PC-3 (cell line): ENCODE measurements at regions not wholly inside any gene's neighbourhood (a gene's known extent, or its start where the extent isn't known, plus 50 kb on each side); places are given as distances from the start of the nearest gene placed in this dataset.

ENCODE experiments used
- ATAC-seq: fragments of 200-7000 bp; cut with Tn5 transposase; 2 replicates; pipeline ENCODE4 v1.9.1; 2020; ENCODE audit warnings: mild to moderate bottlenecking, moderate library complexity
- BruUV-seq: library from RNA; stranded (reverse); fragments of 400-500 nt; replicated peaks from 2 replicates; lab custom pipeline; 2021; lab: Mats Ljungman, UMichigan
- CTCF ChIA-PET: fragments of 300-600 bp; sonication (Branson Sonifier 250); formaldehyde crosslinking; loops from one replicate; lab custom pipeline; 2022; ENCODE audit warnings: antibody characterized with exemption; lab: Charles Lee
- POLR2A ChIA-PET: fragments of 300-600 bp; sonication (Branson Sonifier 250); formaldehyde crosslinking; loops from one replicate; lab custom pipeline; 2022; ENCODE audit warnings: antibody characterized with exemption; ENCODE audit not compliant: unreplicated experiment; lab: Charles Lee
- DNase-seq: peaks from one replicate; pipeline ENCODE4 v3.0.0-alpha.2; 2015
- H2AFZ ChIP-seq: fragments of 300-600 bp; sonication (generic); 2 replicates; pipeline ENCODE4 v1.6.0; 2016; ENCODE audit warnings: antibody characterized with exemption, low read length
- H3F3A ChIP-seq: fragments of 300-600 bp; sonication (generic); one replicate; pipeline ENCODE4 v1.6.0; 2017; ENCODE audit warnings: antibody characterized with exemption, low read length, control low read depth, mild to moderate bottlenecking; ENCODE audit not compliant: unreplicated experiment
- H3K27ac ChIP-seq: fragments of 300-600 bp; sonication (generic); 2 replicates; pipeline ENCODE4 v1.5.1; 2016; ENCODE audit warnings: mild to moderate bottlenecking, low read length
- H3K27me3 ChIP-seq: fragments of 300-600 bp; sonication (generic); 2 replicates; pipeline ENCODE4 v1.6.1; 2016; ENCODE audit warnings: low read length, mixed read lengths
- H3K36me3 ChIP-seq: fragments of 300-600 bp; sonication (generic); 2 replicates; pipeline ENCODE4 v1.6.1; 2016; ENCODE audit warnings: low read depth, mixed run types, low read length, mixed read lengths
- H3K4me1 ChIP-seq: fragments of 300-600 bp; sonication (generic); 2 replicates; pipeline ENCODE4 v1.5.1; 2016; ENCODE audit warnings: low read length; ENCODE audit not compliant: insufficient read depth
- H3K4me2 ChIP-seq: fragments of 300-600 bp; sonication (generic); 2 replicates; pipeline ENCODE4 v1.6.0; 2016; ENCODE audit warnings: low read length
- H3K4me3 ChIP-seq: fragments of 300-600 bp; sonication (generic); 2 replicates; pipeline ENCODE4 v1.5.1; 2016; ENCODE audit warnings: mild to moderate bottlenecking, low read length, mixed read lengths
- H3K79me2 ChIP-seq: fragments of 300-600 bp; sonication (generic); 2 replicates; pipeline ENCODE4 v1.6.1; 2017; ENCODE audit warnings: low read length, mixed read lengths
- H3K9ac ChIP-seq: fragments of 300-600 bp; sonication (generic); 2 replicates; pipeline ENCODE4 v1.6.0; 2016; ENCODE audit warnings: mild to moderate bottlenecking, low read length
- H3K9me2 ChIP-seq: fragments of 300-600 bp; sonication (generic); replicated peaks from 2 replicates; pipeline ENCODE4 v1.6.1; 2016; ENCODE audit warnings: mixed run types, low read length, mixed read lengths
- H3K9me3 ChIP-seq: fragments of 300-600 bp; sonication (generic); 2 replicates; pipeline ENCODE4 v1.6.1; 2016; ENCODE audit warnings: low read length, mixed read lengths
- H4K20me1 ChIP-seq: fragments of 300-600 bp; sonication (generic); 2 replicates; pipeline ENCODE4 v1.6.1; 2016; ENCODE audit warnings: low read length, mixed read lengths
- CTCF ChIP-seq: fragments of 300-600 bp; sonication (generic); conservative IDR thresholded peaks from 2 replicates; pipeline ENCODE4 v1.5.1; 2017; ENCODE audit warnings: antibody characterized with exemption, low read depth, mild to moderate bottlenecking, low read length
- EZH2 ChIP-seq: fragments of 300-600 bp; sonication (generic); IDR thresholded peaks from one replicate; pipeline ENCODE4 v1.6.1; 2017; ENCODE audit warnings: antibody characterized with exemption, mild to moderate bottlenecking, low read length; ENCODE audit not compliant: unreplicated experiment
- EZH2phosphoT487 ChIP-seq: fragments of 300-600 bp; sonication (generic); IDR thresholded peaks from 2 replicates; pipeline ENCODE4 v1.6.1; 2018; ENCODE audit warnings: mild to moderate bottlenecking, antibody characterized with exemption, low read length, borderline replicate concordance
- intact Hi-C: fragments of 100-400 bp; cut with micrococcal nuclease; formaldehyde crosslinking; loops from 2 replicates; pipeline ENCODE4 v1.9.0; 2023

GRCh38 chr6:21947731-21948386, 349.0 kb downstream of the PRL start:
- Histone ChIP-seq H3K4me1 (peaks cover 25% of the 10 kb centered on the region), H3K36me3 (no peaks in the 10 kb centered on the region), H3K27me3 (no peaks in the 10 kb centered on the region), H3K9me2 (no peaks in the 10 kb centered on the region), H3K4me3 (no peak overlapping the region), H3K9ac (peak overlapping the region; percentile 19; the same call in 1 of the 2 replicates), H3F3A (no peaks in the 10 kb centered on the region), H2AFZ (peak overlapping the region; percentile 48), H4K20me1 (no peaks in the 10 kb centered on the region), H3K79me2 (no peaks in the 10 kb centered on the region), H3K27ac (peak overlapping the region; percentile 52), H3K9me3 (no peaks in the 10 kb centered on the region), H3K4me2 (peak overlapping the region; percentile 59)
- TF ChIP-seq EZH2phosphoT487 = no peak
- no peak for TF ChIP-seq EZH2
- no peak for TF ChIP-seq CTCF
- BruUV-seq = no TSS peak
- ChIA-PET CTCF (no interaction called here), POLR2A (no interaction called here)
- DNase-seq (peak; percentile 68), ATAC-seq (peak; percentile 91)
- intact Hi-C loops = loop anchor here (10.0 kb wide), 2 partner anchors 197 to 417 kb away; no protein-coding TSS in a partner anchor

GRCh38 chr6:21949211-21949801, 347.5 kb downstream of the PRL start:
- no TSS peak for BruUV-seq
- CTCF ChIA-PET = interaction anchor here (0.7 kb wide), 1 partner anchor 414 kb away, joined by 3 read pairs; no protein-coding TSS in a partner anchor
- TF ChIP-seq EZH2phosphoT487 (no peak), CTCF (no peak), EZH2 (no peak)
- Histone ChIP-seq H3K4me1 (peaks cover 27% of the 10 kb centered on the region), H3K4me3 (no peak overlapping the region), H3K4me2 (no peak overlapping the region), H2AFZ (no peak overlapping the region), H3F3A (no peaks in the 10 kb centered on the region), H3K9me3 (no peaks in the 10 kb centered on the region), H4K20me1 (no peaks in the 10 kb centered on the region), H3K27ac (no peak overlapping the region), H3K9me2 (no peaks in the 10 kb centered on the region), H3K27me3 (no peaks in the 10 kb centered on the region), H3K79me2 (no peaks in the 10 kb centered on the region), H3K36me3 (no peaks in the 10 kb centered on the region), H3K9ac (no peak overlapping the region)
- intact Hi-C loops = loop anchor here (10.0 kb wide), 2 partner anchors 195 to 415 kb away; no protein-coding TSS in a partner anchor
- POLR2A ChIA-PET = interaction anchor here (0.7 kb wide), 1 partner anchor 9 kb away, joined by 4 read pairs; no protein-coding TSS in a partner anchor
- ATAC-seq (no peak), DNase-seq (no peak)

GRCh38 chr6:21952367-21952766, 344.5 kb downstream of the PRL start:
- no TSS peak for BruUV-seq
- H2AFZ ChIP-seq = no peak overlapping the region
- POLR2A ChIA-PET = interaction anchor here (0.6 kb wide), 1 partner anchor 116 kb away, joined by 10 read pairs; no protein-coding TSS in a partner anchor

More at GRCh38 chr6:21952367-21952766, 344.5 kb downstream of the PRL start:
- Histone ChIP-seq H3K27ac (no peak overlapping the region), H3K36me3 (no peaks in the 10 kb centered on the region), H3K9me2 (no peaks in the 10 kb centered on the region), H4K20me1 (no peaks in the 10 kb centered on the region), H3K79me2 (no peaks in the 10 kb centered on the region), H3K9me3 (no peaks in the 10 kb centered on the region), H3K27me3 (no peaks in the 10 kb centered on the region), H3K4me3 (no peak overlapping the region), H3K4me2 (no peak overlapping the region), H3F3A (no peaks in the 10 kb centered on the region), H3K9ac (no peak overlapping the region), H3K4me1 (peaks cover 27% of the 10 kb centered on the region)
- no peak for TF ChIP-seq EZH2
- no peak for TF ChIP-seq EZH2phosphoT487
- TF ChIP-seq CTCF = no peak
- CTCF ChIA-PET = no interaction called here
- intact Hi-C loops = no loop called here
- DNase-seq (no peak), ATAC-seq (no peak)
